SIG-M5 treated with dmso at 0.1 percent for 504 hours (cell line): ENCODE measurements at regions not wholly inside any gene's neighbourhood (a gene's known extent, or its start where the extent isn't known, plus 50 kb on each side); places are given as distances from the start of the nearest gene placed in this dataset.
"Not testable (repeated sequence)": the region's sequence is repeated elsewhere in the genome, so short reads cannot be mapped to it uniquely, and the experiment has no call there.

Source experiments
- DNase-seq: peaks from one replicate; lab custom pipeline; 2025; ENCODE audit not compliant: unreplicated experiment; lab: John Stamatoyannopoulos, UW

- DNase-seq: no peak
Observed at GRCh38 chr1:173341971-173342370, 134.8 kb upstream of the TNFSF4 start.

GRCh38 chr1:173342736-173343135 lies 134.4 kb upstream of the PRDX6 start:
- no peak for DNase-seq

- no peak for DNase-seq
Observed at GRCh38 chr1:173344034-173344743, 132.9 kb upstream of the PRDX6 start.

GRCh38 chr1:173347282-173347818 lies 129.8 kb upstream of the PRDX6 start:
- DNase-seq: no peak

- DNase-seq: not testable (repeated sequence)
Observed at GRCh38 chr1:173352635-173353034, 124.5 kb upstream of the PRDX6 start.

- DNase-seq: no peak
Observed at GRCh38 chr1:173353350-173353749, 123.8 kb upstream of the PRDX6 start.

GRCh38 chr1:173354937-173355280 lies 122.2 kb upstream of the PRDX6 start:
- DNase-seq: no peak

GRCh38 chr1:173355281-173356031 lies 121.7 kb upstream of the PRDX6 start:
- DNase-seq: no peak

- DNase-seq: no peak
Observed at GRCh38 chr1:173356191-173356762, 120.9 kb upstream of the PRDX6 start.

GRCh38 chr1:173360487-173361063 lies 116.6 kb upstream of the PRDX6 start:
- DNase-seq: peak; percentile 56

GRCh38 chr1:173362543-173362942 lies 114.6 kb upstream of the PRDX6 start:
- DNase-seq: no peak

GRCh38 chr1:173364827-173365226 lies 112.3 kb upstream of the PRDX6 start:
- DNase-seq: no peak

GRCh38 chr1:173365341-173365740 lies 111.8 kb upstream of the PRDX6 start:
- no peak for DNase-seq

GRCh38 chr1:173367136-173367535 lies 110.0 kb upstream of the PRDX6 start:
- DNase-seq: no peak

GRCh38 chr1:173370586-173370985 lies 106.5 kb upstream of the PRDX6 start:
- DNase-seq: not testable (repeated sequence)

GRCh38 chr1:173376065-173376464 lies 101.1 kb upstream of the PRDX6 start:
- DNase-seq: not testable (repeated sequence)

GRCh38 chr1:173377266-173377665 lies 99.9 kb upstream of the PRDX6 start:
- no peak for DNase-seq

- DNase-seq: no peak
Observed at GRCh38 chr1:173383351-173383750, 93.8 kb upstream of the PRDX6 start.

- DNase-seq: no peak
Observed at GRCh38 chr1:173388352-173388751, 88.8 kb upstream of the PRDX6 start.

GRCh38 chr1:173392895-173393658 lies 84.1 kb upstream of the PRDX6 start:
- DNase-seq: no peak

GRCh38 chr1:173393659-173394000 lies 83.5 kb upstream of the PRDX6 start:
- no peak for DNase-seq
